ENCODE measurements at regions not wholly inside any gene's neighbourhood (a gene's known extent, or its start where the extent isn't known, plus 50 kb on each side); places are given as distances from the start of the nearest gene placed in this dataset.

DNA sequence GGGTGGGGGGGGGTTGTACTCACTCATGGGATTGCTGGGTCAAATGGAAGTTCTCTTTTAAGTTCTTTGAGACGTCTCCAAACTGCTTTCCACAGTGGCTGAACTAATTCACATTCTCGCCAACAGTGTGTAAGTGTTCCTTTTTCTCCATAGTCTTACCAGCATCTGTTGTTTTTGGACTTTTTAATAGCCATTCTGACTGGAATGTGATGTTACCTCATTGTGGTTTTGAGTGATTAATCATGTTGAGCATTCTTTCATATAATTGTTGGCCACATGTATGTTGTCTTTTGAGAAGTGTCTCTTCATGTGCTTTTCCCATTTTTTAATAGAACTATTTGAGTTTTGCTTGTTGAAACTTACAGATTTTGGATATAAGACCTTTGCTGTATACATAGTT, 94.9 kb upstream of the PLPPR1 start:
- TF ChIP-seq POLR2AphosphoS5 (IDR thresholded peaks at IDR 0.05; ENCODE audit: low read depth, low read length) (no peak), SIN3A (IDR thresholded peaks at IDR 0.05; ENCODE audit: borderline replicate concordance, insufficient read depth, low read depth, low read length) (no peak), TCF7L2 (IDR thresholded peaks at IDR 0.05; ENCODE audit: low read depth, low read length) (no peak)
- TF ChIP-seq, protein P1, sequence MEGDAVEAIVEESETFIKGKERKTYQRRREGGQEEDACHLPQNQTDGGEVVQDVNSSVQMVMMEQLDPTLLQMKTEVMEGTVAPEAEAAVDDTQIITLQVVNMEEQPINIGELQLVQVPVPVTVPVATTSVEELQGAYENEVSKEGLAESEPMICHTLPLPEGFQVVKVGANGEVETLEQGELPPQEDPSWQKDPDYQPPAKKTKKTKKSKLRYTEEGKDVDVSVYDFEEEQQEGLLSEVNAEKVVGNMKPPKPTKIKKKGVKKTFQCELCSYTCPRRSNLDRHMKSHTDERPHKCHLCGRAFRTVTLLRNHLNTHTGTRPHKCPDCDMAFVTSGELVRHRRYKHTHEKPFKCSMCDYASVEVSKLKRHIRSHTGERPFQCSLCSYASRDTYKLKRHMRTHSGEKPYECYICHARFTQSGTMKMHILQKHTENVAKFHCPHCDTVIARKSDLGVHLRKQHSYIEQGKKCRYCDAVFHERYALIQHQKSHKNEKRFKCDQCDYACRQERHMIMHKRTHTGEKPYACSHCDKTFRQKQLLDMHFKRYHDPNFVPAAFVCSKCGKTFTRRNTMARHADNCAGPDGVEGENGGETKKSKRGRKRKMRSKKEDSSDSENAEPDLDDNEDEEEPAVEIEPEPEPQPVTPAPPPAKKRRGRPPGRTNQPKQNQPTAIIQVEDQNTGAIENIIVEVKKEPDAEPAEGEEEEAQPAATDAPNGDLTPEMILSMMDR (IDR thresholded peaks at IDR 0.05), result no peak

Data from Panc1 (cell line).